OCI-LY7 (cell line): ENCODE measurements at regions not wholly inside any gene's neighbourhood (a gene's known extent, or its start where the extent isn't known, plus 50 kb on each side); places are given as distances from the start of the nearest gene placed in this dataset.

ENCODE experiments used
- EZH2phosphoT487 ChIP-seq: fragments of 200-600 bp; sonication (generic); IDR thresholded peaks from 2 replicates; pipeline ENCODE4 v1.6.1; 2018; ENCODE audit warnings: low read depth, borderline replicate concordance, mild to moderate bottlenecking, mixed run types, antibody characterized with exemption, low read length, moderate library complexity, mixed read lengths
- TF ChIP-seq, protein P1 (sequence below): fragments of 200-600 bp; sonication (generic); conservative IDR thresholded peaks from 2 replicates; pipeline ENCODE4 v1.5.1; 2014; ENCODE audit warnings: mild to moderate bottlenecking, antibody characterized with exemption, low read length, moderate library complexity, mixed read lengths

DNA sequence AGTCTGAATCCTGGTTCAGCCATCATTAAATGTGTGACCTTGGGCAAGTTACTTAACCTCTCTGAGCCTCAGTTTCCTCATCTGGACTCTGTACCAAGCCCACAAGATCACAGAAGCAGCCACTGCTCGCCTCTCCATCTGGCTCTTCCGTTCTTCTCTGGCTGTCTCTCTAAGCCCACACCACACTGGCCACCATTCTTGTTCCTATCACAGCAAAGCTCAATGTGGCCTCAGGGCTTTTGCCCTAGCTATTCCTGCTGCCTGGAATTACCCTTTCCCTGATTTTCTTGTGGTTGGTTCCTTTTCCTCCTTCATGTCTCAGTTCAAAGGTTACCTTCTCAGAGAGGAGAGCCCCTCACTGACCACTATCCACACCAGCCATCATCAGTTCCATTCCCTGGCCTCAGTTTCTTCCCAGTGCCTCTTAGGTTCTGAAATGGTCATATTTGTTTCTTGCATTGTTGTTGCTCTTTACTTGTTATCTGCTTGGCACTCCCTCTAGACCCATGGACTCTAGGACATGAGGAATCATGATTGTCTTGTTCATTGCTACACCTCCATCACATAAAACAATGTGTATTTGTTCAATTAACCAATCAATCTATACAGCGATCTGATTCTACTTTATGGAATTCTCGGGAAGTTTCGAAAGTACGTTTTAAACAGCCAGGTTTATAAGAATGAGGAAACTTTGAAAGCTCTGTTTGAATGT, 56.5 kb upstream of the PTPN1 start:
- TF ChIP-seq, protein P1, sequence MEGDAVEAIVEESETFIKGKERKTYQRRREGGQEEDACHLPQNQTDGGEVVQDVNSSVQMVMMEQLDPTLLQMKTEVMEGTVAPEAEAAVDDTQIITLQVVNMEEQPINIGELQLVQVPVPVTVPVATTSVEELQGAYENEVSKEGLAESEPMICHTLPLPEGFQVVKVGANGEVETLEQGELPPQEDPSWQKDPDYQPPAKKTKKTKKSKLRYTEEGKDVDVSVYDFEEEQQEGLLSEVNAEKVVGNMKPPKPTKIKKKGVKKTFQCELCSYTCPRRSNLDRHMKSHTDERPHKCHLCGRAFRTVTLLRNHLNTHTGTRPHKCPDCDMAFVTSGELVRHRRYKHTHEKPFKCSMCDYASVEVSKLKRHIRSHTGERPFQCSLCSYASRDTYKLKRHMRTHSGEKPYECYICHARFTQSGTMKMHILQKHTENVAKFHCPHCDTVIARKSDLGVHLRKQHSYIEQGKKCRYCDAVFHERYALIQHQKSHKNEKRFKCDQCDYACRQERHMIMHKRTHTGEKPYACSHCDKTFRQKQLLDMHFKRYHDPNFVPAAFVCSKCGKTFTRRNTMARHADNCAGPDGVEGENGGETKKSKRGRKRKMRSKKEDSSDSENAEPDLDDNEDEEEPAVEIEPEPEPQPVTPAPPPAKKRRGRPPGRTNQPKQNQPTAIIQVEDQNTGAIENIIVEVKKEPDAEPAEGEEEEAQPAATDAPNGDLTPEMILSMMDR: no peak
- TF ChIP-seq EZH2phosphoT487: no peak
